B cell (primary cell): ENCODE measurements at regions not wholly inside any gene's neighbourhood (a gene's known extent, or its start where the extent isn't known, plus 50 kb on each side); places are given as distances from the start of the nearest gene placed in this dataset.
"Not testable (repeated sequence)": the region's sequence is repeated elsewhere in the genome, so short reads cannot be mapped to it uniquely, and the experiment has no call there.

Experiments
- ATAC-seq: fragments of 200-7000 bp; cut with Tn5 transposase; one replicate; pipeline ENCODE4 v1.10.0; 2021; ENCODE audit warnings: low read depth, mild to moderate bottlenecking, moderate number of reproducible peaks, moderate library complexity
- CTCF ChIA-PET: fragments of 350-600 bp; sonication (Branson Sonifier 250); formaldehyde crosslinking; loops from one replicate; lab custom pipeline; 2021; ENCODE audit warnings: antibody characterized with exemption, inconsistent platforms; lab: Charles Lee
- POLR2A ChIA-PET: fragments of 350-600 bp; sonication (Branson Sonifier 250); formaldehyde crosslinking; loops from one replicate; lab custom pipeline; 2021; ENCODE audit warnings: antibody characterized with exemption; lab: Charles Lee
- DNase-seq: peaks from one replicate; pipeline ENCODE4 v3.0.0; 2013
- H2AFZ ChIP-seq: 2 replicates; pipeline ENCODE4 v1.6.1; 2012; ENCODE audit warnings: mild to moderate bottlenecking, low read depth, low read length; ENCODE audit not compliant: insufficient read depth, poor library complexity, severe bottlenecking
- H3K27ac ChIP-seq, 2 donors: 1 replicate in 1 of 2; 2 replicates in 1 of 2; pipeline ENCODE4 v1.5.1; 2012 to 2013; ENCODE audit warnings: low read length in 2 of 2, mild to moderate bottlenecking in 2 of 2, moderate library complexity in 1 of 2
- H3K27me3 ChIP-seq, 4 experiments: fragments of 200-600 bp in 1 of 4; sonication (generic) in 1 of 4; replicated peaks in 1 of 4; 1 replicate in 2 of 4; 2 replicates in 2 of 4; pipeline versions ENCODE4 v1.6.1 to v1.7.0; 2013 to 2016; ENCODE audit warnings: low read length in 3 of 4, mild to moderate bottlenecking in 2 of 4, mixed read lengths in 1 of 4, moderate library complexity in 1 of 4; ENCODE audit not compliant: insufficient read depth in 4 of 4, control insufficient read depth in 3 of 4; ENCODE audit errors: control extremely low read depth in 1 of 4
- H3K36me3 ChIP-seq, 2 experiments: replicated peaks in 1 of 2; 1 replicate in 1 of 2; 2 replicates in 1 of 2; pipeline versions ENCODE4 v1.6.1 to v1.7.1; 2013; ENCODE audit warnings: low read length in 1 of 2; ENCODE audit not compliant: insufficient read depth in 2 of 2, control insufficient read depth in 1 of 2; ENCODE audit errors: control extremely low read depth in 1 of 2, extremely low read depth in 1 of 2
- H3K4me1 ChIP-seq, 2 donors: fragments of 200-600 bp in 1 of 2; sonication (generic) in 1 of 2; 1 replicate in 1 of 2; 2 replicates in 1 of 2; pipeline versions ENCODE4 v1.5.1 to v1.6.1; 2013 to 2017; ENCODE audit warnings: low read length in 2 of 2; ENCODE audit not compliant: control insufficient read depth in 2 of 2, insufficient read depth in 2 of 2
- H3K4me2 ChIP-seq: replicated peaks from 2 replicates; pipeline ENCODE3; 2012; ENCODE audit warnings: mild to moderate bottlenecking, low read depth, low read length; ENCODE audit not compliant: poor library complexity, severe bottlenecking
- H3K4me3 ChIP-seq, 5 experiments: fragments of 200-600 bp in 1 of 5; sonication (generic) in 1 of 5; 1 replicate in 3 of 5; 2 replicates in 2 of 5; pipeline versions ENCODE4 v1.5.1 to v1.7.0; 2011 to 2016; ENCODE audit warnings: low read length in 4 of 5, mild to moderate bottlenecking in 4 of 5, low read depth in 2 of 5, control low read depth in 1 of 5, moderate library complexity in 1 of 5; ENCODE audit not compliant: insufficient read depth in 1 of 5; ENCODE audit errors: control extremely low read depth in 1 of 5, extremely low read depth in 1 of 5
- H3K79me2 ChIP-seq: fragments of 200-600 bp; sonication (generic); one replicate; pipeline ENCODE4 v1.6.0; 2016; ENCODE audit warnings: low read length; ENCODE audit not compliant: control insufficient read depth, insufficient read depth
- H3K9ac ChIP-seq: fragments of 200-600 bp; sonication (generic); 2 replicates; pipeline ENCODE4 v1.6.1; 2017; ENCODE audit warnings: mild to moderate bottlenecking, low read length, moderate library complexity
- H3K9me3 ChIP-seq, 3 donors: one replicate each; pipeline versions ENCODE4 v1.6.1 to v1.7.1; 2013; ENCODE audit warnings: low read length in 2 of 3; ENCODE audit not compliant: control insufficient read depth in 2 of 3, insufficient read depth in 1 of 3; ENCODE audit errors: control extremely low read depth in 1 of 3
- H4K20me1 ChIP-seq: 2 replicates; pipeline ENCODE4 v1.6.0; 2012; ENCODE audit warnings: mild to moderate bottlenecking, low read length; ENCODE audit not compliant: insufficient read depth, control insufficient read depth, poor library complexity, severe bottlenecking
- H3K27ac Mint-ChIP-seq: one replicate; pipeline ENCODE4 v1.8.0; 2021; ENCODE audit warnings: mixed read lengths
- H3K27me3 Mint-ChIP-seq: one replicate; pipeline ENCODE4 v1.8.0; 2021; ENCODE audit warnings: mixed read lengths
- H3K4me1 Mint-ChIP-seq: one replicate; pipeline ENCODE4 v1.8.0; 2021; ENCODE audit warnings: mixed read lengths
- H3K4me3 Mint-ChIP-seq: one replicate; pipeline ENCODE4 v1.8.0; 2021; ENCODE audit warnings: mixed read lengths
- H3K9me3 Mint-ChIP-seq: one replicate; pipeline ENCODE4 v1.8.0; 2022; ENCODE audit warnings: mixed read lengths; ENCODE audit not compliant: insufficient read depth
- CTCF ChIP-seq: fragments of 200-600 bp; IDR thresholded peaks from one replicate; pipeline ENCODE4 v1.8.0; 2022; ENCODE audit warnings: antibody characterized with exemption, mild to moderate bottlenecking
- EZH2 ChIP-seq: IDR thresholded peaks from 2 replicates; pipeline ENCODE4 v1.6.1; 2012; ENCODE audit warnings: borderline replicate concordance, low read depth, mild to moderate bottlenecking, moderate library complexity, low read length; ENCODE audit not compliant: insufficient read depth, poor library complexity, severe bottlenecking
- WGBS: methylation state at CpG from one replicate; pipeline ENCODE4 v1.1.5; 2013; ENCODE audit warnings: missing lambda C conversion rate; ENCODE audit not compliant: insufficient coverage; 5-methylcytosine and 5-hydroxymethylcytosine counted together
- intact Hi-C: fragments of 100-400 bp; cut with micrococcal nuclease; formaldehyde crosslinking; loops from one replicate; pipeline ENCODE4 v1.10.0; 2022

- no peak overlapping the region for H3K4me3 ChIP-seq
- ATAC-seq (no peak), DNase-seq (no peak)
- no peak overlapping the region for H3K27ac ChIP-seq
- no peaks in the 10 kb centered on the region for H4K20me1 ChIP-seq
- no peaks in the 10 kb centered on the region for H3K9me3 ChIP-seq
- H2AFZ ChIP-seq, result no peak overlapping the region
- no peak overlapping the region for H3K9ac ChIP-seq
- no peaks in the 10 kb centered on the region for H3K36me3 ChIP-seq
- CTCF ChIA-PET, result no interaction called here
- H3K4me1 Mint-ChIP-seq, result no peaks in the 10 kb centered on the region
- intact Hi-C loops, result no loop called here
- H3K9me3 Mint-ChIP-seq, result no peaks in the 10 kb centered on the region
- POLR2A ChIA-PET, result no interaction called here
- no peak overlapping the region for H3K27ac Mint-ChIP-seq
- no peaks in the 10 kb centered on the region for H3K27me3 ChIP-seq
- H3K79me2 ChIP-seq, result no peaks in the 10 kb centered on the region
- TF ChIP-seq EZH2 (no peak), CTCF (no peak)
- H3K4me1 ChIP-seq, result no peaks in the 10 kb centered on the region
- no peak overlapping the region for H3K4me3 Mint-ChIP-seq
- no CpG with 5 or more reads among the region's 5 CpGs for WGBS
- no peak overlapping the region for H3K4me2 ChIP-seq
- no peaks in the 10 kb centered on the region for H3K27me3 Mint-ChIP-seq
Observed at GRCh38 chr18:70535041-70535440, 246.2 kb downstream of the SOCS6 start.

GRCh38 chr18:70525322-70525721, 236.5 kb downstream of the SOCS6 start:
- H3K4me1 Mint-ChIP-seq, H3K27ac ChIP-seq, H3K27me3 ChIP-seq, H3K9me3 Mint-ChIP-seq, H2AFZ ChIP-seq, H3K79me2 ChIP-seq, POLR2A ChIA-PET, H3K4me1 ChIP-seq, H3K4me3 ChIP-seq, intact Hi-C loops, H4K20me1 ChIP-seq, H3K36me3 ChIP-seq, H3K9ac ChIP-seq, DNase-seq, CTCF ChIA-PET, H3K27me3 Mint-ChIP-seq, ATAC-seq, H3K4me2 ChIP-seq, H3K4me3 Mint-ChIP-seq, H3K27ac Mint-ChIP-seq, H3K9me3 ChIP-seq: not testable (repeated sequence)
- WGBS, result no CpG with 5 or more reads among the region's 1 CpG
